ENCODE measurements at regions not wholly inside any gene's neighbourhood (a gene's known extent, or its start where the extent isn't known, plus 50 kb on each side); places are given as distances from the start of the nearest gene placed in this dataset.

DNA sequence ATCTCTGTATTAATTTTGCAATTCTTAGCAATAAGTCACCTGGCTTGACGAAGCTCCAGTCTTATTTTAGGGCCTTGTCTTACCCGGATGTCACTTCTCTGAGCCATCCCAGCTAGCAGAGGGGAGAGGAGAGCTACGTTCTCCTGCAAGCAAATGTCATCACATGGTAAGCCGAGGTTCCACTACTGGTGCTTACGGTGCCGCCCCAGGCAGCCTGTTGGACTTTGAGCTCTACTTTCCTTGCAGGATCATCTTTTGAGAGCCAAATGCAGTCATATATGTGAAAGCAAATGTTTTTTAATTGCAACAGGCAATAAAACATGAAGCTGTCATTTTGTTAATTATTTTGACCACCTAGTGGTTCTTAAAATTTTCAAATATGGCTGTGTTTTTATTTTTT, 140.9 kb downstream of the FAM43A start:
- intact Hi-C loops (cut with DNase I) = no loop called here
- ATAC-seq (ENCODE audit: poor library complexity) (no peak), DNase-seq (no peak)

DNA sequence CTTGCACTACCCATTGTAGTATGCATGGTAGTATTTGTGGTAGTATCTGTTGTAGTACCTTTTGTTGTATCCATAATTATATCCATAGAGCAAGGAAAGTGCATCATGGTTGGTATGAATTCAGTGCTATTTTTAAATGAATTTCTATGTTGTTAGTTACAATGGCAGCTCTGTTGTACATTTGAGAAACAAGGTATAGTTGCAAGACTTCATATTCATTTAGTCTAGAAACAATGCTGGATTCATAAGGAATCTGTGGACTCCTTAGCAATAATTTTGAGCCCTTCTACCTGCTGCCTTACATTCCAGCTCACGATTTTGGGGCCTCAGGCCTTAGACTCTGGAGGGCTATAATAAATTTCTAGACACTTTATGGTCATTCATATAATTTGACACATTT, 141.8 kb downstream of the FAM43A start:
- ATAC-seq (ENCODE audit: poor library complexity) = no peak
- DNase-seq = no peak
- intact Hi-C loops (cut with DNase I) = no loop called here

DNA sequence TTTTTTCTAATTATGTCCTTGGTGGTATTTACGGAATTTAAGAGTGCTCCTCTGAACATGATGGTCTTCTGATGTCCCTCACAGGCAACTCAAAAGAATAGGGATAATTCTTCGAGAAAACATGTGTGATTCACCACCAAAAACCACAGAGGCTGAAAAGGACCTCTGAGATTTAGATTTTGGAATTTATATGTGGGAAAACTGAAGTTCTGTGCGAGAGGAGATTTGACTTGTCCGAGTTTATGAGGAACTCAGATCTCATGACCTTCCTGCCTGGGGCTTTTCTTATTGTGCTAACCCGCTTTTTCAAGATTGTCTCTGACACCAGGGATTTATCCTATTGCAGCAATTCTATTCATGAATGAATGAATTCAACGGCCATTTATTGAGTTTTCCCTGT, 142.4 kb downstream of the FAM43A start:
- DNase-seq (no peak), ATAC-seq (ENCODE audit: poor library complexity) (no peak)
- intact Hi-C loops (cut with DNase I) = no loop called here

DNA sequence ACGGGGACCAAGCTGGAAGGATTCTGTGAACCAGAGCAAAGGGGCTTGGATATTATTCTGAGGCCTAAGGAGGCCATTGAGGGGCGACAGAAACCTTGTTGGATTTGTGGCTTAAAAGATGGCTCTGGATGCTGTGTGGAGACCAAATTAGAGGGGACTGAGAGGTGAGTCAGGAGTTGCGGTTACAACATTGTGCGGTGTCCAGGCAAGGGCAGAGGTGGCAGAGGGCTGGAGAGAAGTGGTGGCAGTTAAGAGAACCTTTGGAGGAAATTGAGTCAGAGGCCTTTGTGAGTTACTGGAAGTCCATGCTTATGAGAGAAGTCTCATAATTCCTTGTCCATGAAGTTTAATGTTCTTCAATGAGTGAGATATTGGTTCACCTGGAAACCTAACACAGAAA, 143.2 kb downstream of the FAM43A start:
- intact Hi-C loops (cut with DNase I) = no loop called here

DNA sequence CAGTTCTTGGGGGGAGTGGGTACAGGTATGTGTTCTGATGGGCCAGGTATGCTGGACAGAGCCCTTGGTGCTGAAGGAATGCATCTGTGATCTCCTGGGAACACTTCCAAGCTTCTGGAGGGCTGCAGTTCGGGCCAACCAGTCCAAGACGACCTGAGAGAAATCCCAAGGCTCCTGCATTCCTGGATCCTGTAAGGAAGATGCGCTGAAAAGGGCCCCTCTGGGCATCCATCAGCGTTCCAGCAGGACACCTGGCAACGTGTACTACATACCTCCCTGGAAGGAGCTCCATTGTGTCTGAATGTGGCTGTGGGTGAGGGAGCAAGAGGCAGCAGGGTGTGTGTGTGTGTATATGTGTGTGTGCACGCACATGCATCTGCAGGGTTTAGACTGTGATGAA, 144.7 kb downstream of the FAM43A start:
- ATAC-seq (ENCODE audit: poor library complexity) (no peak), DNase-seq (no peak)
- intact Hi-C loops (cut with DNase I) = no loop called here

More for the DNA sequence above, 143.2 kb downstream of the FAM43A start:
- DNase-seq (no peak), ATAC-seq (ENCODE audit: poor library complexity) (no peak)

DNA sequence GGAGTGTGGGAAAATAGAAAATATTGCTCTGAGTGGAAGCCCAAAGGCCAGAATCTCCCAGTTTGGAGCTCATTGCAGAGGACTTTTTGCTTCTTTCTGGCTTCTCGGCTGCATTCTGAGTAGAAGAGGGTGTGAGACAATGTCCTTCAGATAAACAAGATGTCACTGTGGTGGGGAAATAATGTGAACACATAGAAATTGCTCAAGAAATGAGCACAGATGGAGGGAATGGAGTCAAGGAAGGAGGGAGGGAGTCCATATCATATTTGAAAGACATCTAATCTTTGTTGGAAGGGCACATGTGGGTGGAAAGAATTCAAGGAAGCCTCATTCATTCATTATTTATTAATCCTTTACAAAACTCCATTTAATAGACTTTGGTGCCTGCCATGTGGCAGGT, 145.3 kb downstream of the FAM43A start:
- no peak for ATAC-seq (ENCODE audit: poor library complexity)
- intact Hi-C loops (cut with DNase I) = no loop called here
- DNase-seq = no peak

DNA sequence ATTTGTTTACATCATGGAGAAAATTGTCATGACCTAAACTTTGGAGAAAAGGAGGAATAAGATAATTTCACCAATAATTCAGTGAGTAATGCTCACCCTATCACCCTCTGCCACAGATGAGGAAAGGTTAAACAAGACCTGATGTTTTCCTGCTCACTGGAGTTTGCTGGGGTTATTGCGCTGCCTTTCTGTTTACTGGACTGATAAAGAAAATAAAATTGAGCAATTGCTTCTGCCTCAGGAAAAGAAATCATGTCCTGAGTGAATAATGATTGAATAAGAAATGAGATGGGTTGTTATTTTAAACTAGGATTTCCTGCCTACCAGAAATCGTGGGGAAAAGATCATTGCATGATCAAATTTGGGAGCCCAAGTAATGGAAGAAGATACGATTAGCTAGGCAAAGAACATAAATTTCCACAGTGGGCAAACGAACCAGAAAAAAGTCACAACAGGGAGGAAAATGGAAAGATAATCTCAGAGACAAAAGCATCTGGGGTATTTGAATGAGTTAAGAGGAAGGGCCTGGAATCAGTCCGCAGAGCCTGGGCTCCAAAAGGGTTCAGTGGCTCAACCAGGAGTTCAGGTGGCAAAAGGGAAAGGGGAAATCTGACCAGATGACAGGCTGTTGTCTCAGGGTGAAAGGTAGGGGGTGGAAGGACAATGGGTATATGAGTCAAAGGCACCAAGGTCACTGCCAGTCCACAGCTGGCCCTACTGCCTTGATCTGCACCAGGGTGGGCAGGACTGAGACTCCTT, 146.8 kb downstream of the FAM43A start:
- ATAC-seq (ENCODE audit: poor library complexity) = no peak
- intact Hi-C loops (cut with DNase I) = no loop called here
- no peak for DNase-seq

DNA sequence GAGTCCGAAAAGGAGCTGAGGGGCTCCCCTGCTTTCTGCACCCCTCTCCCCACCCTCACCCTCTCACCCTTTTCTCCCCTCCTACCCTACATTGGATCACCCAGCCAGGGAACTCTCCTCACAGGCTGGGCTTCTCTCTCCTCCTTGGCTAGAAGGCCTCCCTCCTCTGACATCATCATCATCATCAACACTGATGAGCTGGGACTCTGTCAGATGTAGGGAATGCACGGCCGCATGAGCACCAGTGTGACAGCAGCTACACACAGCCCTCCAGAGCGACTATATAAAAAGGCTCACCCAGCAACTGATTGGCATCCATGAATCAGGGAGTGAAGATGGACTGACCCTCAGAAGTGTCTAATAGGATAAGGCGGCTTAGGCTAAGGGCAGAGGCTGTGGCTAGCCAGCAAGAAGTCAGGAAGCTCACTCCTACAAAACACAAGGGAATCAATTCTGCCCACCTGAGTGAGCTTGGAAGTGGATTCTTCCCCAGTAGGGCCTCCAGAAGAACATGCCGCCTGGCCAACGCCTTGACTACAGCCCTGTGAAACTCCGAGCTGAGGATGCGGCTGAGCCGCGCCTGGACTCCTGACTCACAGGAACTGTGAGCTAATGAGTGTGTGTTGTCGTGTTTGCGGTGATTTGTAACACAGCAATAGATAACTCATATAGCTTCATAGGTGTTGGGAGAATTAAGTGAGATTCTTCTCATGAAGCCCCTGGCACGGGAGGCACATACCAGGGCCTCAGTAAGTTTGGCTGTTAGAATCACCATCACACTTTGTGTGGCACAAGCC, 147.6 kb downstream of the FAM43A start:
- ATAC-seq (ENCODE audit: poor library complexity) = no peak
- intact Hi-C loops (cut with DNase I) = no loop called here
- no peak for DNase-seq

DNA sequence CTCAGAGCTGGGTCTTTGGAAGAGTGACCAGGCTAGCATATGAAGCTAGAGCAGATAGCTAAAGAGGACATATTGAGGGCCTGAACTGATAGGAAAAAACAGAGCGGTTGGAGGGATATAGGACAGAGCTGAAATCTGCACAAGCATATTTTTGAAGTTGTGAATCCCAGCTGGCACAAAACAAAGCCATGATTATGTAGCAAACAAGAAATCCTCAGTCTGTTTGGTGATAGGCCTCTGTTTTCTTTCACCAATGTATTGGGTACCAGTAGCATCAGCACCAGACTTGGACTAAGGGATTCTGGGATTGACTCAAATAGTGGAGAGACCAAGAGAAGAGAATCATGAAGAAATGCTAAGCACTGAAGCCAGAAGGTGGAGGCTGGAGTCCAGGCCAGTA, 151.0 kb downstream of the FAM43A start:
- ATAC-seq (ENCODE audit: poor library complexity) = no peak

DNA sequence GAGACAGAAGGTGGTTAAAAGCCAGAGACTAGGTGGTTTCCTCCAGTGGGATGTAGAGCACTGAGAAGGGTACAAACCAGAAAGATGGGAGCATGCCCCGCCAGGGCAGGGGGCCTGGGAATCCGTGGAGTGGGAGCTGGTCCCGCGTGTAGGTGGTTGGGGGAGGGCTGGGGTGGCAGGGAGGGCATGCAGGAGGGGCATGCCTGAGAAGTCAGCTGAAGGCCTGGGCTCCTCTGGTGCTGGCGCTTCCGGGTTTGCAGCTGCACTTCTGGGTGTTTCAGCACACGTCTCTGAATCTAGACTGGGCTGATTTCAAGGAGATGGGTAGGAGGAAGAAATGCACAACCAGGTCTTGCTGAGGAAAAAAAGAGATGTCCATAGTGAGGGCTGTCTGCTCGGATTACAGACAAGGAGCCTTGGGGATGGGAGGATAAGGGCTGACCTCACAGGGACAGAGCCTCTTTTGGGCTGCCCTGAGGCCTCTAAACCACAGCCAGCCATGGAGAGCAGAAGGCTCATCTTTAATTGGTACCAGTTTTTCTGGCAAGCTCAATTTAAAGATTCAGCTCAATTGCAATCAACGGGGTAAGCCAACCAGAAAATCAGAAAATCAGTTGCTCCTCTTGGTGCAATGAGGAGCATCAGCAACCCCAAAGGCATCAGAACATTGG, 151.9 kb downstream of the FAM43A start:
- intact Hi-C loops (cut with DNase I) = no loop called here
- ATAC-seq (ENCODE audit: poor library complexity) (no peak), DNase-seq (no peak)

More for the DNA sequence above, 151.0 kb downstream of the FAM43A start:
- DNase-seq = no peak
- intact Hi-C loops (cut with DNase I) = no loop called here

DNA sequence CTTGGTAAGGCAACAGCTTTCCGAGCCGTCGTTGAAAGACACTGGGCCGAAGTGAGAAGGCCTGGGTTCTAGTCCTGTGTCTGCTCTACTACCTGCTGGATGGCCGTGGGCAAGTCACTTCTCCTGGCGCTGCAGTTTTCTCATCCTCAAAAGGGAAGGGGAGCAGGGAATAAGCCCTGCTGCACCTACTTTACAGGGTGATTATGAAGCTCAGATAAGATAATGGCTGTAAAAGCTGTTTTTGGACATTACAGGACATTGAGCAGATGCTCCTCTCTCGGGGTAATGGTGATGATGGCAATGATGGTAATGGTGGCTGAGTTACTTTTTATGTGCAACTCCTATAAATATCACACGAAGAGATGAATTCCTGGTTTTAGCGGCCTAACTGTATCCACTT, 152.6 kb downstream of the FAM43A start:
- no peak for ATAC-seq (ENCODE audit: poor library complexity)
- intact Hi-C loops (cut with DNase I) = no loop called here
- DNase-seq = no peak

DNA sequence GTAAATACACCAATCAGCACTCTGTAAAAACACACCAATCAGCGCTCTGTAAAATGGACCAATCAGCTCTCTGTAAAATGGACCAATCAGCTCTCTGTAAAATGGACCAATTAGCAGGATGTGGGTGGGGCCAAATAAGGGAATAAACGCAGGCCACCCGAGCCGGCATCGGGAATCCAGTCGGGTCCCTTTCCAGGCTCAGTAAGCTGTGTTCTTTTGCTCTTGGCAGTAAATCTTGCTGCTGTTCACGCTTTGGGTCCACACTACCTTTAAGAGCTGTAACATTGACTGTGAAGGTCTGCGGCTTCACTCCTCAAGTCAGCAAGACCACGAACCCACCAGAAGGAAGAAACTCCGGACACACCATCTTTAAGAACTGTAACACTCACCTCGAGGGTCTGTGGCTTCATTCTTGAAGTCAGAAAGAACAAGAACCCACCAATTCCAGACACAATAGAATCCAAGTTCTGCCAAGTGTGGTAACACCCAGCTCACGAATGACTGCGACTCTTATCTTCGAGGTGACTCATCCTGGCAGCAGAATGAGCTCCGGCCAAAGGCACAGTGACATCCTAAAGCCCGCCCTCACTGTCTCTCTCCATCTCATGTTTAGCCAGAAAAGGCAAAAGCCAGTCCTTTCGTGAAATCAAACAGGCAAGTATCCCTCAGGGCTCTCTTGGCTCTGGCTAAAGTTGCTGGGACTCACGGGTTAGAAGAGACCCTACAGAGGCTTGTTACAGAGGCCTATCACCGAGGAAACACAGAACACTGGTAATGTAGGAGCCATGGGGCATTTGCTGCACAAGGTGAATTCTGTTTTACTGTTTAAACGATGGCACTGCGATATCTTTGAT, 155.2 kb downstream of the FAM43A start:
- intact Hi-C loops (cut with DNase I) = no loop called here
- ATAC-seq (ENCODE audit: poor library complexity) = peak; percentile 71
- peak; percentile 56 for DNase-seq

DNA sequence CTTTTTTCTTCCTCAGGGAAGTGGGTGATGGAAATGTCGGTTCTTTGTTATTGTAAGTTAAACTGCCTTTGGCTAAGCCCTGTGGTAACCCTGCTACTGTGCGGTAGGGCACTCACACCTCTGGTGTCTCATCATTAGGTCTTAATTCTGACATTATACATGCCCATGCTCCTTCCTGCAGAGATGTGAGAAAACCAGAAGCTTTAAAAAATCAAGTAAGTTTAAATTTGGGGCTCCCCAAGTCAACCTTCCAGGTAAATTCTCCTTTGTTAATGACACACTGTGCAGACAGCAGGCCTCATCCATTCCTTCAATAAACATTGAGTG, 155.8 kb downstream of the FAM43A start:
- no peak for DNase-seq
- ATAC-seq (ENCODE audit: poor library complexity) = no peak
- intact Hi-C loops (cut with DNase I) = no loop called here

DNA sequence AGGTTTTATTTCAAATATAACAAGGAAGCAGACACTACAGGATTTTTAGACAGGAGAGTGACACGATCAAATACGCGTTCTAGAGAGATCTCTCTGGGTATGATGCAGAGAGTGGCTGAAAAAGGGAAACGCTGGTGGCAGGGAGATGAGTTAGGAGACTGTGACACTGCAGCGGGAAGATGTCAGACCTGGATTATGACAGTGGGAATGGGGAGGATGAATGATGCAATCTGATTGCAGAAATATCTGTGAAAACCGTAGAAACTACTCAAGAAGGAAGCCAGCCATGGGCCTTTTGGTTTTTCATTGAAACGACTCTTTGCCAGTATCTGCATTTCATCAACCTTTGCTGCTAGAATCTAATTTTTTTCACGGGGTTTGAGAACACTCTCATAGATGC, 157.9 kb downstream of the FAM43A start:
- intact Hi-C loops (cut with DNase I) = no loop called here
- no peak for ATAC-seq (ENCODE audit: poor library complexity)
- no peak for DNase-seq

DNA sequence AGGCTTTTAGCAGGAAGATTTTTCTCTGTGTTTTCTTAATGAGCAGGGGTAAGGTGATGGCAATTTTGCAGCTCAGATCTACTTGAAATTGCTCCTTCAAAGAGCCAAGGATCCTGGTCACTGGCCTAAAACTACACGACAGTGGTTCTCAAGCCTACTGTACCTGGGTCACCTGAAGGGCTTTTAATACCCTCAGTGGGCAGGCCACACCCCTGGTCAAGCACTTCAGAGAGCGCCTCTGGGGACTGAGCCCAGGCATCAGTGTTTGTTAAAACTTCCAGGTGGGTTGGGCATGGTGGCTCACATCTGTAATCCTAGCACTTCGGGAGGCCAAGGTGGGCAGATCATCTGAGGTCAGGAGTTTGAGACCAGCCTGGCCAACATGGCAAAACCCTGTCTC, 158.4 kb downstream of the FAM43A start:
- no peak for ATAC-seq (ENCODE audit: poor library complexity)
- intact Hi-C loops (cut with DNase I) = no loop called here
- DNase-seq = no peak

DNA sequence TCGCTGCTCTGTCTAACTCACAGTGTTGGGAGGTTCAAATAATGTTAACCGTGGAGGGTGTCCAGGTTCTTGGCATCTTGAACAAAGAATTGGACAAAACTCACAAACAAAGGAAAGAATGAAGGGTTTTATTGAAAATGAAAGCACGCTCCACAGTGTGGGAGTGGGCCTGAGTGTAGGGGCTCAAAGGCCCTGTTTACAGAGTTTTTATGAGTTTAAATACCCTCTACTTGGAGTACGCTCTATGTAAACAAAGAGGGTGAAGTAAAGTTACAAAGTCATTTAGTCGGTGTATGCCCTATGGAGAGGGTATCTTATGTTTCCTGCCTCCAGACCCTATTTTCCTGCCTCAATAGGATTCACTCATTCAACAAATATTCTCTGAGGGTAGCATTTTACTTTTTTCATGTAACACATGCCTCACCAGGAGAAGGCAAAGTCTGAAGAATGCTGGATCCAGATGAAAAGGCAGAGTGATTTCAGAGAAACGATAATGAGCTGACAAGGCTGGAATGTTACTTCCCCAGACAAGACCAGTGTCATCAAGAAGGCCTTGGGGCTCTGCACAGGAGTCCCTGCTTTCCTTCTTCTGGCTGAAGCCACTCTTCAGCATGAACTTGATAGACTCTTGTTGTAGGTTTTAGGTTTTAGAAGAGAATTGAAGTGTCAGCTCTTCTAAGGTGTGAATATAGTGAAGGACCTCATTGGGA, 163.6 kb downstream of the FAM43A start:
- ATAC-seq (ENCODE audit: poor library complexity) = no peak
- no peak for DNase-seq
- intact Hi-C loops (cut with DNase I) = no loop called here

DNA sequence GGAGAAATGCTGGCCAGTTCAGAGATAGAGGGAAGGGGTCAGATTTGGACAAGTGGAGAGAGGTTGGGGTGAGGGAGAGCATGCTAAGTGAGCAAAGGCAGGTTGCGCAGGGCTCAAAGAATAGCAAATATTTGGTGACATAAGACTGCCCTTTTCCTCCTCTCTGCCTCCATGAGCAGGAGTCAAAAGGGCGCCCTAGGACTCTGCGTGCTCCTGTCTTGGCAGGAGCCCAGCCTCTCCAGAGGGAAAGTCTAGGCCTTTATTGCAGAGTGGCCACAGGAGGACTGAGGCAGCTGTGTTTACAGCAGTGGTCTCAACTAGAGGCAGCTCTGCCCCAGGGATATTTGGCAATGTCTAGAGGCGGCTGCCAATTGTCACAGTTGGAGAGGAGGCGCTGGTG, 165.6 kb downstream of the FAM43A start:
- intact Hi-C loops (cut with DNase I) = no loop called here
- peak; percentile 46 for ATAC-seq (ENCODE audit: poor library complexity)

DNA sequence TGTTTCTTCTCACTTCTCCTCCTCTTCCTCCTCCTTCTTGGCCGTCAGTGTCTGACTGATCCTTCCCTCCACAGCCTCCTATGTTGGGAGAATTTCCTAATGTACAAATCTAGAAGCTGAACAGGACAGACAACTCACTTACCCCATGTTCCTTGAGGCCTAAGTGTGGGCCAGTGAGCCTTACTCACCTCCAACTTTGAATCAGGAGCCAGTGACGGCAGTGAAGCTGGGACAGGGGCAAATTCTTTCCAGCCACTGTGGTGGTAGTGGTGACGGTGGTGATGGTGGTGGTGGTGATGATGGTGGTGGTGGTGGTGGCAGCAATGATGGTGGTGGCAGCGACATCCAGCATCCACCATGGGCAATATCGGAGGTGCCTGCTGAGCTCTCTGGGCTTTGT, 166.3 kb downstream of the FAM43A start:
- ATAC-seq (ENCODE audit: poor library complexity) (no peak), DNase-seq (no peak)
- intact Hi-C loops (cut with DNase I) = no loop called here

More for the DNA sequence above, 165.6 kb downstream of the FAM43A start:
- no peak for DNase-seq

DNA sequence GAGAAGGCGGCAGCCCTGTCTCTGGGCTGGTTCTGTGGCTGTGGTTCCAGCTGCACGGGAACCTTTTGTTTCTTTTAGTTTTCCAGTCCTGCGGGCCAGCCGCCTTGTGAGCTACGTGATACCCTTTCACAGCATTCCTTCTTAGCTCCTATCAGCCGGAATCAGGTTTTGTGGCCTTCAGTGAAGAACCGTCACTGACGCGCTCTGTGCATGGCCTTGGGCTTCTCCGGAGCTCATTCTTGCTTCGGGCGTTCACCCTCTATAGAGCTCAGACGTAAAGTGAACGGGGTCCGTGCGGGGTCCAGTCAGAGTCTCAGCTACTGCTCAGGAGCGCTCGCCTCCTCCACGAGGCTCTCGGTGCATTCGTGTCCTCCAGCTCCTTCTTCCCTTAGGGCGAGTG, 166.7 kb downstream of the FAM43A start:
- ATAC-seq (ENCODE audit: poor library complexity) (no peak), DNase-seq (no peak)
- intact Hi-C loops (cut with DNase I) = no loop called here

All from Right ventricle myocardium superior (tissue), 1 donor.